SK-N-SH (cell line): ENCODE measurements at regions not wholly inside any gene's neighbourhood (a gene's known extent, or its start where the extent isn't known, plus 50 kb on each side); places are given as distances from the start of the nearest gene placed in this dataset.

Experiments
- CTCF ChIA-PET: fragments of 300-600, 350-600 bp; formaldehyde crosslinking; extraction: SDS; loops from one replicate; lab custom pipeline; 2021; lab: Yijun Ruan, JAX
- POLR2A ChIA-PET: fragments of 350-600 bp; sonication (Branson Sonifier 250); formaldehyde crosslinking; extraction: SDS; loops from one replicate; lab custom pipeline; 2020; ENCODE audit warnings: antibody characterized with exemption, inconsistent platforms; lab: Yijun Ruan, JAX
- DNase-seq: peaks from one replicate; pipeline ENCODE4 v3.0.0; 2012
- H2AFZ ChIP-seq: fragments of 200-600 bp; sonication (generic); 2 replicates; pipeline ENCODE4 v1.8.1; 2016; ENCODE audit warnings: antibody characterized with exemption, mild to moderate bottlenecking, low read depth
- H3F3A ChIP-seq: fragments of 200-600 bp; sonication (generic); replicated peaks from 2 replicates; pipeline ENCODE3; 2016; ENCODE audit warnings: antibody characterized with exemption, mild to moderate bottlenecking; ENCODE audit not compliant: insufficient read depth
- H3K27ac ChIP-seq, 2 experiments: fragments of 200-500 bp in 1 of 2; fragments of 200-600 bp in 1 of 2; sonication (Bioruptor generic) in 1 of 2; sonication (generic), shearing (Covaris generic) in 1 of 2; 2 replicates each; pipeline versions ENCODE4 v1.5.1 to v1.6.1; 2014 to 2016; ENCODE audit warnings: low read depth in 2 of 2, inconsistent platforms in 1 of 2, low read length in 1 of 2, mild to moderate bottlenecking in 1 of 2, mixed read lengths in 1 of 2
- H3K27me3 ChIP-seq: fragments of 200-600 bp; sonication (generic), shearing (Covaris generic); 2 replicates; pipeline ENCODE4 v1.6.1; 2016; ENCODE audit warnings: mixed run types; ENCODE audit not compliant: insufficient read depth
- H3K36me3 ChIP-seq, 2 experiments: fragments of 200-500 bp in 1 of 2; fragments of 200-600 bp in 1 of 2; sonication (Bioruptor generic) in 1 of 2; sonication (generic) in 1 of 2; replicated peaks in 1 of 2; 2 replicates each; pipeline versions ENCODE3 to v1.5.1; 2014 to 2016; ENCODE audit warnings: low read length in 1 of 2, mild to moderate bottlenecking in 1 of 2; ENCODE audit not compliant: insufficient read depth in 2 of 2, control insufficient read depth in 1 of 2
- H3K4me1 ChIP-seq, 2 experiments: fragments of 200-500 bp in 1 of 2; fragments of 200-600 bp in 1 of 2; sonication (Bioruptor generic) in 1 of 2; sonication (generic), shearing (Covaris generic) in 1 of 2; 2 replicates each; pipeline versions ENCODE4 v1.5.1 to v1.6.1; 2014 to 2016; ENCODE audit warnings: low read depth in 1 of 2, low read length in 1 of 2, mixed run types in 1 of 2; ENCODE audit not compliant: insufficient read depth in 2 of 2, control insufficient read depth in 1 of 2
- H3K4me2 ChIP-seq: fragments of 200-600 bp; sonication (generic), shearing (Covaris generic); 2 replicates; pipeline ENCODE4 v1.6.1; 2017; ENCODE audit warnings: mixed run types
- H3K4me3 ChIP-seq, 2 experiments: fragments of 200-500 bp in 1 of 2; fragments of 200-600 bp in 1 of 2; sonication (Bioruptor generic) in 1 of 2; sonication (generic), shearing (Covaris generic) in 1 of 2; 2 replicates each; pipeline versions ENCODE4 v1.5.1 to v1.8.1; 2014 to 2016; ENCODE audit warnings: low read depth in 2 of 2, inconsistent platforms in 1 of 2, low read length in 1 of 2, mild to moderate bottlenecking in 1 of 2, mixed read lengths in 1 of 2, moderate library complexity in 1 of 2
- H3K79me2 ChIP-seq: fragments of 200-600 bp; sonication (generic); 2 replicates; pipeline ENCODE4 v1.8.1; 2017; ENCODE audit warnings: mild to moderate bottlenecking; ENCODE audit not compliant: insufficient read depth
- H3K9ac ChIP-seq: fragments of 200-600 bp; sonication (generic); 2 replicates; pipeline ENCODE4 v1.6.1; 2017; ENCODE audit warnings: mixed run types
- H3K9me2 ChIP-seq: fragments of 200-600 bp; sonication (generic); 2 replicates; pipeline ENCODE4 v1.6.1; 2017; ENCODE audit warnings: mixed run types
- H3K9me3 ChIP-seq: fragments of 200-600 bp; sonication (generic); 2 replicates; pipeline ENCODE4 v1.6.1; 2017; ENCODE audit warnings: mixed run types, mild to moderate bottlenecking, moderate library complexity
- H4K20me1 ChIP-seq: fragments of 200-600 bp; sonication (generic); 2 replicates; pipeline ENCODE4 v1.6.1; 2017; ENCODE audit warnings: mild to moderate bottlenecking, mixed run types; ENCODE audit not compliant: insufficient read depth
- CHD2 ChIP-seq: fragments of 150-350 bp; IDR thresholded peaks from 2 replicates; pipeline ENCODE4 v1.6.1; 2018; ENCODE audit warnings: low read length; ENCODE audit not compliant: partially characterized antibody
- ELF1 ChIP-seq: IDR thresholded peaks from 2 replicates; pipeline ENCODE4 v1.4.0; 2012
- EP300 ChIP-seq, 2 experiments: IDR thresholded peaks; 2 replicates each; pipeline versions ENCODE4 v1.4.0 to v1.6.1; 2012; ENCODE audit warnings: borderline replicate concordance in 1 of 2, low read depth in 1 of 2, low read length in 1 of 2
- FOSL2 ChIP-seq: IDR thresholded peaks from 2 replicates; pipeline ENCODE4 v1.4.0; 2012; ENCODE audit warnings: low read depth, mild to moderate bottlenecking, moderate library complexity, borderline replicate concordance
- FOXJ3 ChIP-seq: sonication (generic); formaldehyde crosslinking; IDR thresholded peaks from 2 replicates; pipeline ENCODE4 v1.5.1; 2020; ENCODE audit warnings: mild to moderate bottlenecking, missing genetic modification reagents
- FOXM1 ChIP-seq: IDR thresholded peaks from 2 replicates; pipeline ENCODE4 v1.4.0; 2012; ENCODE audit warnings: low read depth, mild to moderate bottlenecking
- GABPA ChIP-seq: IDR thresholded peaks from 2 replicates; pipeline ENCODE4 v1.4.0; 2012; ENCODE audit warnings: low read depth, mild to moderate bottlenecking
- JUND ChIP-seq: IDR thresholded peaks from 2 replicates; pipeline ENCODE4 v1.4.0; 2012
- MXI1 ChIP-seq: IDR thresholded peaks from 2 replicates; pipeline ENCODE4 v1.6.1; 2012; ENCODE audit warnings: mild to moderate bottlenecking, low read depth, low read length, improper control_type of control experiment
- NFIC ChIP-seq: IDR thresholded peaks from 2 replicates; pipeline ENCODE4 v1.4.0; 2012; ENCODE audit warnings: borderline replicate concordance
- RAD21 ChIP-seq: IDR thresholded peaks from 2 replicates; pipeline ENCODE4 v1.6.1; 2012; ENCODE audit warnings: mild to moderate bottlenecking, low read length
- RXRA ChIP-seq: IDR thresholded peaks from 2 replicates; pipeline ENCODE4 v1.4.0; 2012; ENCODE audit warnings: low read depth, mild to moderate bottlenecking, borderline replicate concordance
- SIN3A ChIP-seq: IDR thresholded peaks from 2 replicates; pipeline ENCODE4 v1.6.1; 2012; ENCODE audit warnings: low read depth, mild to moderate bottlenecking, low read length, moderate library complexity, borderline replicate concordance
- WGBS: methylation state at CpG from one replicate; pipeline ENCODE4 v1.1.6; 2017; ENCODE audit warnings: low lambda C conversion rate; 5-methylcytosine and 5-hydroxymethylcytosine counted together
- TF ChIP-seq, protein P1 (sequence below): fragments of 150-350 bp; IDR thresholded peaks from 2 replicates; pipeline ENCODE4 v1.6.1; 2017; ENCODE audit warnings: antibody characterized with exemption, low read length, low read depth, borderline replicate concordance
- TF ChIP-seq, protein P2 (sequence below): fragments of 200-600 bp; sonication (generic); IDR thresholded peaks from 2 replicates; pipeline ENCODE4 v1.6.1; 2017; ENCODE audit warnings: antibody characterized with exemption, mild to moderate bottlenecking, moderate library complexity
- TF ChIP-seq, protein P3 (sequence below): IDR thresholded peaks from 2 replicates; pipeline ENCODE4 v1.4.0; 2012; ENCODE audit warnings: low read depth, borderline replicate concordance
- TF ChIP-seq, protein P4 (sequence below): IDR thresholded peaks from 2 replicates; pipeline ENCODE4; 2012

DNA sequence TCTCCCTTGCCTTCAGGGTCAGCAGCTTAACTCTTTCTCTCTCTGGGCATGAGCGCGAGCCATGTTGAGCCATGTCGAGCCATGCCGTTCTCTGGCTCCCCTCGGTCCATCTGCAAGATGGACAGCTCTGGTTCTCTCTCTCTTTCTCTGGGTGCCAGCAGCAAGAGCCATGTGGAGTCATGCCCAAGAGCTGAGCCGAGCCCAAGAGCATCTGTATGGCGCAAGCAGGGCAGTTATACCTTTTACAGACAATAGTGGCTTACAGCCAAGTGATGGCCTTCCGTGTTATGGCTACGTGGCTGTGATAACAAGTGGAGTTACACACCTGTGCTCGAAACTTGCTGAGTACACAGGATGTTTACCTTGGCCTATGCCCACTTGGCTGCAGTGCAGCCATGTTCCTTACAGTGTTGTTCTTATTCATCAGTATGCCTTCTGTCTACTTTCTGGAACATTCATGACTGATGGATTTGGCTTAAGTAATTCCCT lies 327.7 kb downstream of the GLRX3 start:
- Histone ChIP-seq H3K4me2 (no peak overlapping the region), H2AFZ (no peak overlapping the region), H3F3A (no peaks in the 10 kb centered on the region), H3K27ac (no peak overlapping the region), H3K9me2 (no peaks in the 10 kb centered on the region), H3K4me1 (no peaks in the 10 kb centered on the region), H3K9ac (no peak overlapping the region), H3K9me3 (no peaks in the 10 kb centered on the region), H4K20me1 (no peaks in the 10 kb centered on the region), H3K36me3 (no peaks in the 10 kb centered on the region), H3K79me2 (no peaks in the 10 kb centered on the region), H3K4me3 (no peak overlapping the region), H3K27me3 (no peaks in the 10 kb centered on the region)
- DNase-seq = no peak
- TF ChIP-seq GABPA = no peak
- TF ChIP-seq, protein P1, sequence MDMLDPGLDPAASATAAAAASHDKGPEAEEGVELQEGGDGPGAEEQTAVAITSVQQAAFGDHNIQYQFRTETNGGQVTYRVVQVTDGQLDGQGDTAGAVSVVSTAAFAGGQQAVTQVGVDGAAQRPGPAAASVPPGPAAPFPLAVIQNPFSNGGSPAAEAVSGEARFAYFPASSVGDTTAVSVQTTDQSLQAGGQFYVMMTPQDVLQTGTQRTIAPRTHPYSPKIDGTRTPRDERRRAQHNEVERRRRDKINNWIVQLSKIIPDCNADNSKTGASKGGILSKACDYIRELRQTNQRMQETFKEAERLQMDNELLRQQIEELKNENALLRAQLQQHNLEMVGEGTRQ = no peak
- TF ChIP-seq SIN3A = no peak
- TF ChIP-seq, protein P2, sequence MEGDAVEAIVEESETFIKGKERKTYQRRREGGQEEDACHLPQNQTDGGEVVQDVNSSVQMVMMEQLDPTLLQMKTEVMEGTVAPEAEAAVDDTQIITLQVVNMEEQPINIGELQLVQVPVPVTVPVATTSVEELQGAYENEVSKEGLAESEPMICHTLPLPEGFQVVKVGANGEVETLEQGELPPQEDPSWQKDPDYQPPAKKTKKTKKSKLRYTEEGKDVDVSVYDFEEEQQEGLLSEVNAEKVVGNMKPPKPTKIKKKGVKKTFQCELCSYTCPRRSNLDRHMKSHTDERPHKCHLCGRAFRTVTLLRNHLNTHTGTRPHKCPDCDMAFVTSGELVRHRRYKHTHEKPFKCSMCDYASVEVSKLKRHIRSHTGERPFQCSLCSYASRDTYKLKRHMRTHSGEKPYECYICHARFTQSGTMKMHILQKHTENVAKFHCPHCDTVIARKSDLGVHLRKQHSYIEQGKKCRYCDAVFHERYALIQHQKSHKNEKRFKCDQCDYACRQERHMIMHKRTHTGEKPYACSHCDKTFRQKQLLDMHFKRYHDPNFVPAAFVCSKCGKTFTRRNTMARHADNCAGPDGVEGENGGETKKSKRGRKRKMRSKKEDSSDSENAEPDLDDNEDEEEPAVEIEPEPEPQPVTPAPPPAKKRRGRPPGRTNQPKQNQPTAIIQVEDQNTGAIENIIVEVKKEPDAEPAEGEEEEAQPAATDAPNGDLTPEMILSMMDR = no peak
- TF ChIP-seq RAD21 = no peak
- no peak for TF ChIP-seq JUND
- TF ChIP-seq NFIC = no peak
- no peak for TF ChIP-seq FOXM1
- TF ChIP-seq, protein P3, sequence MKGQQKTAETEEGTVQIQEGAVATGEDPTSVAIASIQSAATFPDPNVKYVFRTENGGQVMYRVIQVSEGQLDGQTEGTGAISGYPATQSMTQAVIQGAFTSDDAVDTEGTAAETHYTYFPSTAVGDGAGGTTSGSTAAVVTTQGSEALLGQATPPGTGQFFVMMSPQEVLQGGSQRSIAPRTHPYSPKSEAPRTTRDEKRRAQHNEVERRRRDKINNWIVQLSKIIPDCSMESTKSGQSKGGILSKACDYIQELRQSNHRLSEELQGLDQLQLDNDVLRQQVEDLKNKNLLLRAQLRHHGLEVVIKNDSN = no peak
- TF ChIP-seq MXI1 = no peak
- no peak for TF ChIP-seq FOXJ3 (CRISPR knock-in tag)
- TF ChIP-seq, protein P4, sequence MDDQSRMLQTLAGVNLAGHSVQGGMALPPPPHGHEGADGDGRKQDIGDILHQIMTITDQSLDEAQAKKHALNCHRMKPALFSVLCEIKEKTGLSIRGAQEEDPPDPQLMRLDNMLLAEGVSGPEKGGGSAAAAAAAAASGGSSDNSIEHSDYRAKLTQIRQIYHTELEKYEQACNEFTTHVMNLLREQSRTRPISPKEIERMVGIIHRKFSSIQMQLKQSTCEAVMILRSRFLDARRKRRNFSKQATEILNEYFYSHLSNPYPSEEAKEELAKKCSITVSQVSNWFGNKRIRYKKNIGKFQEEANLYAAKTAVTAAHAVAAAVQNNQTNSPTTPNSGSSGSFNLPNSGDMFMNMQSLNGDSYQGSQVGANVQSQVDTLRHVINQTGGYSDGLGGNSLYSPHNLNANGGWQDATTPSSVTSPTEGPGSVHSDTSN = no peak
- TF ChIP-seq ELF1 = no peak
- no peak for TF ChIP-seq EP300 (IDR thresholded peaks at IDR 0.05; ENCODE audit: borderline replicate concordance in 1 of 2, low read depth in 1 of 2, low read length in 1 of 2)
- no peak for TF ChIP-seq CHD2
- no peak for TF ChIP-seq FOSL2
- no peak for TF ChIP-seq RXRA
- CTCF ChIA-PET = no interaction called here
- POLR2A ChIA-PET = no interaction called here
- 43% methylated on average over 10 of the region's 10 CpGs for WGBS
